Left ventricle myocardium inferior (tissue), 1 donor: ENCODE measurements at regions not wholly inside any gene's neighbourhood (a gene's known extent, or its start where the extent isn't known, plus 50 kb on each side); places are given as distances from the start of the nearest gene placed in this dataset.

ENCODE experiments used
- DNase-seq: peaks from one replicate; pipeline ENCODE4 v3.0.0-alpha.2; 2020
- H3K27ac ChIP-seq: fragments of 200-600 bp; replicated peaks from 2 replicates; pipeline ENCODE4 v1.8.0; 2021
- H3K27me3 ChIP-seq: fragments of 200-600 bp; 2 replicates; pipeline ENCODE4 v1.8.0; 2021; ENCODE audit warnings: low read depth
- H3K36me3 ChIP-seq: fragments of 200-600 bp; 2 replicates; pipeline ENCODE4 v1.8.0; 2021
- H3K4me1 ChIP-seq: fragments of 200-600 bp; 2 replicates; pipeline ENCODE4 v1.8.0; 2021
- H3K4me3 ChIP-seq: fragments of 200-600 bp; 2 replicates; pipeline ENCODE4 v1.8.0; 2021; ENCODE audit warnings: mild to moderate bottlenecking, moderate library complexity
- H3K9me3 ChIP-seq: fragments of 200-600 bp; replicated peaks from 2 replicates; pipeline ENCODE4 v1.8.0; 2021
- intact Hi-C: fragments of 100-400 bp; cut with micrococcal nuclease; formaldehyde crosslinking; loops from one replicate; pipeline ENCODE4 v1.11.0; 2022
- TF ChIP-seq, protein P1 (sequence below): fragments of 200-600 bp; IDR thresholded peaks from 2 replicates; pipeline ENCODE4 v1.8.0; 2021; ENCODE audit warnings: antibody characterized with exemption, mild to moderate bottlenecking, borderline replicate concordance
- donor health status: DM: no; HTN: yes; CAD: no; lungs with severe emphysema.

DNA sequence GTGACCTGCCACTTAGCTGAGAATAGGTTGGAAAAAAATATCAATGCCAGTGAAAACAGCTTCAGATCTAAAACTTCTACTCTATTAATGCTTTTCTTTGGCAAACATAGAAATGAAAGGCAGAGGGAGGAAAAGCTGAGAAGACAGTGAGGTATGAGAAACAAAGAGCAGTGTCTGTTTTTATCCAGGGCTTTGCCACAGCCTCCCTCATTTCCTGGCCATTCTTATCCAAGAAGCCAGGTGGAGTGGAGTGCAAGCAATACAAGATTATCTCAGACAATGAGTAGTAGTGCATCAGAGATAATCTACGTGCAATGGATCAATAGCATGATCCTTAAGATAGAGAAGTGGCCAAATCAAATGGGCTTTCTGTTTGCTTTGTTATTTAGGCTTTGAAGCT, 808.7 kb upstream of the PIK3C3 start:
- no peaks in the 10 kb centered on the region for H3K9me3 ChIP-seq
- TF ChIP-seq, protein P1, sequence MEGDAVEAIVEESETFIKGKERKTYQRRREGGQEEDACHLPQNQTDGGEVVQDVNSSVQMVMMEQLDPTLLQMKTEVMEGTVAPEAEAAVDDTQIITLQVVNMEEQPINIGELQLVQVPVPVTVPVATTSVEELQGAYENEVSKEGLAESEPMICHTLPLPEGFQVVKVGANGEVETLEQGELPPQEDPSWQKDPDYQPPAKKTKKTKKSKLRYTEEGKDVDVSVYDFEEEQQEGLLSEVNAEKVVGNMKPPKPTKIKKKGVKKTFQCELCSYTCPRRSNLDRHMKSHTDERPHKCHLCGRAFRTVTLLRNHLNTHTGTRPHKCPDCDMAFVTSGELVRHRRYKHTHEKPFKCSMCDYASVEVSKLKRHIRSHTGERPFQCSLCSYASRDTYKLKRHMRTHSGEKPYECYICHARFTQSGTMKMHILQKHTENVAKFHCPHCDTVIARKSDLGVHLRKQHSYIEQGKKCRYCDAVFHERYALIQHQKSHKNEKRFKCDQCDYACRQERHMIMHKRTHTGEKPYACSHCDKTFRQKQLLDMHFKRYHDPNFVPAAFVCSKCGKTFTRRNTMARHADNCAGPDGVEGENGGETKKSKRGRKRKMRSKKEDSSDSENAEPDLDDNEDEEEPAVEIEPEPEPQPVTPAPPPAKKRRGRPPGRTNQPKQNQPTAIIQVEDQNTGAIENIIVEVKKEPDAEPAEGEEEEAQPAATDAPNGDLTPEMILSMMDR, result no peak
- H3K27ac ChIP-seq, result no peak overlapping the region
- H3K4me1 ChIP-seq, result no peaks in the 10 kb centered on the region
- no peaks in the 10 kb centered on the region for H3K27me3 ChIP-seq
- no peak for DNase-seq
- intact Hi-C loops, result no loop called here
- no peak overlapping the region for H3K4me3 ChIP-seq
- no peaks in the 10 kb centered on the region for H3K36me3 ChIP-seq

DNA sequence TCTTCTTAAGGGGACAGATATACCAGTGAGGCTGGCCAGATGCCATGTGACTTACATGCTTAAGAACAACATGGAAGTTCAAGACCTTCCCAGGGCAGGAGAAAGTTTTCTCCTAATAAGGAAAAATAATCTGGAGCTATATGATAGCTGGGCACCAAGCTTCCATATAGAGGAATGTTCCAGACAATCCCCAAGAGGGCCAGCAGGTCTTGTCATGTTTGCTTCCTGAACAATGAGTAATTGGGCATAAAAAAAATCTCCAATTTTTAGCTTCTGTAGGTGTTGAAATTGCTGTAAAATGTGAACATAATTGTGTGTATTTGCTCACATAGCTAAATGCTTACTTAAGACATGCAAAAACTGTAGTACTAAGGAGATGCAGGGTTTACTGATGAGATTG, 809.5 kb upstream of the PIK3C3 start:
- TF ChIP-seq, protein P1, result no peak
- intact Hi-C loops, result no loop called here
- Histone ChIP-seq H3K27me3 (no peaks in the 10 kb centered on the region), H3K4me1 (no peaks in the 10 kb centered on the region), H3K27ac (no peak overlapping the region), H3K9me3 (no peaks in the 10 kb centered on the region), H3K4me3 (no peak overlapping the region), H3K36me3 (no peaks in the 10 kb centered on the region)
- no peak for DNase-seq

DNA sequence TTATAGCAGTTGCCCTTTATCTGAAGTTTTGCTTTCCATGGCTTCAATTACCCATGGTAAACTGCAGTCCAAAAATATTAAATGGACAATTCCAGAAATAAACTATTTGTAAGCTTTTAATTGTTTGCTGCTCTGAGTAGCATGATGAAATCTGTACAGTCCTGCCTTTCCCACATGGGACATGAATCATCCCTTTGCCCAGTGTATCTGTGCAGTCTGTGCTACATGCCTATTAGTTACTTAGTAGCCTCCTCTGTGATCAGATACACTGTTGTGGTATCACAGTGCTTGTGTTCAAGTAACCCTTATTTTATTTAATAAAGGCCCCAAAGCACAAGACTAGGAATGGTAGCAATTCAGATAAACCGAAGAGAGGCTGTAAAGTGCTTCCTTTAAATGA, 810.6 kb upstream of the PIK3C3 start:
- no peaks in the 10 kb centered on the region for H3K27me3 ChIP-seq
- H3K4me3 ChIP-seq, result no peak overlapping the region
- H3K36me3 ChIP-seq, result no peaks in the 10 kb centered on the region
- H3K9me3 ChIP-seq, result no peaks in the 10 kb centered on the region
- no peak for DNase-seq
- TF ChIP-seq, protein P1, result no peak
- no peaks in the 10 kb centered on the region for H3K4me1 ChIP-seq
- no peak overlapping the region for H3K27ac ChIP-seq
- intact Hi-C loops, result no loop called here

DNA sequence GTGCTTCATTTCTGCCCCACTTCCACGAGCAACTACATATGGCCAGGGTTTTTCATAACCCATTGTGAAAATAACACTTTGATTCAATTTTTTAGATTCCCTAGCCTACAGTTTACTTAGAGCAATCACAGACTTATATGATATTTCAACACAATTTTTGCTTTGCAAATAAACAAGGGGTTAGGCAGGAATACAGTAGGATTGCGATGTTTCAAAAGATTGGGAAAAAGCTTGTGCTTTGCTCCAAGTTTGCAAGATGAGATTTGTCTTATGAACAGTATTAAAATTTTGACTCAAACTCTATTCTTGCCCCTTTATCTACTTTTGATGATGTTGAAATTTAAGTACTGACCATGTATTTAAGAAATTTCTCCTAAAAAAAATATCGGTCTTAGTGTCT, 814.5 kb upstream of the PIK3C3 start:
- Histone ChIP-seq H3K27me3 (no peaks in the 10 kb centered on the region), H3K4me1 (no peaks in the 10 kb centered on the region), H3K4me3 (no peak overlapping the region), H3K9me3 (no peaks in the 10 kb centered on the region), H3K27ac (no peak overlapping the region), H3K36me3 (no peaks in the 10 kb centered on the region)
- intact Hi-C loops, result no loop called here
- no peak for DNase-seq
- TF ChIP-seq, protein P1, result no peak

DNA sequence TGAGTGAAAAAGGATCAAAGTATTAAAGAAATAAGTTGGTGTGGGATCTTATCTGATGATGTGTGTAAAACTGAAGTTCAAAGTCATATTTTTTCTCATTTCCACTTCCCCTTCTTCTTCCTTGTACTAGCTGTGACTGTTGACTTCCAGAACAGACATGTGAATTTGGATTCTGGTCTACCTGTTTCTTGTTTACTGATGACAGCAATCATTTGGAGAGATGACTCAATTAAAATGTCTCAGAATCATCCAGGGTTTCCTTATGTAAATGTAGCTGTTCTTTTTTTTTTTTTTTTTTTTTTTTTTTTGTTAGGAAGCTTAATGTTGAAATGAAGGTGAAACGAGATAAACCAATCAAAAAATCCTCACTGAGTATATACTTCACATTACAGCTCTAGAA, 819.9 kb upstream of the PIK3C3 start:
- Histone ChIP-seq H3K9me3 (no peaks in the 10 kb centered on the region), H3K4me3 (no peak overlapping the region), H3K4me1 (no peaks in the 10 kb centered on the region), H3K27ac (no peak overlapping the region), H3K27me3 (no peaks in the 10 kb centered on the region), H3K36me3 (no peaks in the 10 kb centered on the region)
- no peak for DNase-seq
- intact Hi-C loops, result no loop called here
- TF ChIP-seq, protein P1, result no peak

DNA sequence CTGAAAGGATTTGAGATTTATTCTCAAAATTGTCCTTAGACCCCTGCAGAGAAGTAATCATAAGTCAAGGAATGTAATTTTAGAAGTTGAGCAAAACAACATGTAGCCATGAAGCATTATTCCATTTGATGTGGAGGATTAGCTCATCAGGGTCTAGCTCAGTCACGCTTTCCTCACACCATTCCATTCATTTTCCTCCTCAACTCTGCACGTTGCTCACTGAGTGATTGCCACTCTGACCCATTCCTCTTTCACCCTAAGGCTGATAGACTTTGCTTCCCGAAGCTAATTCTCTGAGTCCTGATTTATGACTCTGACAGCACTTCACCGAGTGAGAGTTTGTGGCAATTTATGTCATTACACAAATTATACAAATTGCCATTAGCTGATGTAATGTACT, 820.6 kb upstream of the PIK3C3 start:
- DNase-seq, result no peak
- Histone ChIP-seq H3K4me3 (no peak overlapping the region), H3K9me3 (no peaks in the 10 kb centered on the region), H3K27me3 (no peaks in the 10 kb centered on the region), H3K36me3 (no peaks in the 10 kb centered on the region), H3K4me1 (no peaks in the 10 kb centered on the region), H3K27ac (no peak overlapping the region)
- TF ChIP-seq, protein P1, result no peak
- intact Hi-C loops, result no loop called here
